Hepatocyte (in vitro differentiated cells): ENCODE measurements at regions not wholly inside any gene's neighbourhood (a gene's known extent, or its start where the extent isn't known, plus 50 kb on each side); places are given as distances from the start of the nearest gene placed in this dataset.

Experiments
- DNase-seq: peaks from one replicate; pipeline ENCODE4 v3.0.0-alpha.2; 2016; ENCODE audit warnings: low spot score
- H2AFZ ChIP-seq: fragments of 200-600 bp; sonication (generic); 2 replicates; pipeline ENCODE4 v1.6.0; 2016; ENCODE audit warnings: antibody characterized with exemption, mild to moderate bottlenecking
- H3K27ac ChIP-seq: fragments of 200-600 bp; sonication (generic); 2 replicates; pipeline ENCODE4 v1.5.1; 2016; ENCODE audit warnings: mild to moderate bottlenecking
- H3K27me3 ChIP-seq: fragments of 200-600 bp; sonication (generic); 2 replicates; pipeline ENCODE4 v1.6.1; 2016
- H3K36me3 ChIP-seq: fragments of 200-600 bp; sonication (generic); replicated peaks from 2 replicates; pipeline ENCODE4 v1.5.1; 2016; ENCODE audit warnings: low read depth; ENCODE audit not compliant: insufficient read depth
- H3K4me1 ChIP-seq: fragments of 200-600 bp; sonication (generic); 2 replicates; pipeline ENCODE4 v1.5.1; 2016; ENCODE audit warnings: mild to moderate bottlenecking, moderate library complexity; ENCODE audit not compliant: insufficient read depth
- H3K4me2 ChIP-seq: fragments of 200-600 bp; sonication (generic); 2 replicates; pipeline ENCODE4 v1.6.0; 2016
- H3K4me3 ChIP-seq: fragments of 200-600 bp; sonication (generic); 2 replicates; pipeline ENCODE4 v1.5.1; 2016; ENCODE audit warnings: mild to moderate bottlenecking
- H3K79me2 ChIP-seq: fragments of 200-600 bp; sonication (generic); 2 replicates; pipeline ENCODE4 v1.6.0; 2017; ENCODE audit warnings: mild to moderate bottlenecking
- H3K9me2 ChIP-seq: fragments of 200-600 bp; sonication (generic); replicated peaks from 2 replicates; pipeline ENCODE4 v1.6.0; 2017; ENCODE audit warnings: mild to moderate bottlenecking; ENCODE audit not compliant: insufficient read depth
- H3K9me3 ChIP-seq: fragments of 200-600 bp; sonication (generic); 2 replicates; pipeline ENCODE4 v1.5.1; 2016; ENCODE audit warnings: low read depth, mild to moderate bottlenecking
- H4K20me1 ChIP-seq: fragments of 200-600 bp; sonication (generic); 2 replicates; pipeline ENCODE4 v1.6.0; 2016; ENCODE audit warnings: mild to moderate bottlenecking; ENCODE audit not compliant: insufficient read depth, poor library complexity, severe bottlenecking
- CTCF ChIP-seq: fragments of 200-600 bp; sonication (generic); IDR thresholded peaks from 2 replicates; pipeline ENCODE4 v1.5.1; 2016; ENCODE audit warnings: antibody characterized with exemption, mild to moderate bottlenecking; ENCODE audit not compliant: poor library complexity
- EZH2 ChIP-seq: fragments of 200-600 bp; sonication (generic); IDR thresholded peaks from 2 replicates; pipeline ENCODE4 v1.6.1; 2016; ENCODE audit warnings: antibody characterized with exemption, mild to moderate bottlenecking, borderline replicate concordance
- EZH2phosphoT487 ChIP-seq: fragments of 200-600 bp; sonication (generic); IDR thresholded peaks from one replicate; pipeline ENCODE4 v1.6.1; 2018; ENCODE audit warnings: antibody characterized with exemption, mild to moderate bottlenecking, low read depth, moderate library complexity; ENCODE audit not compliant: unreplicated experiment, severe bottlenecking
- WGBS: methylation state at CpG from one replicate; pipeline ENCODE4 v1.1.6; 2016; ENCODE audit warnings: low lambda C conversion rate; ENCODE audit errors: missing lambda C conversion rate; 5-methylcytosine and 5-hydroxymethylcytosine counted together

- 92% methylated on average over 15 of the region's 15 CpGs for WGBS
- DNase-seq, result no peak
- Histone ChIP-seq H2AFZ (no peak overlapping the region), H3K9me3 (no peaks in the 10 kb centered on the region), H3K4me1 (peaks cover 13% of the 10 kb centered on the region), H3K79me2 (peaks cover 98% of the 10 kb centered on the region), H3K27me3 (no peaks in the 10 kb centered on the region), H4K20me1 (peaks cover 53% of the 10 kb centered on the region), H3K27ac (no peak overlapping the region), H3K4me3 (no peak overlapping the region), H3K9me2 (no peaks in the 10 kb centered on the region), H3K4me2 (no peak overlapping the region), H3K36me3 (no peaks in the 10 kb centered on the region)
- TF ChIP-seq EZH2, result no peak
- TF ChIP-seq CTCF, result no peak
- no peak for TF ChIP-seq EZH2phosphoT487
Measured at GRCh38 chr17:77414811-77415400, 274.1 kb downstream of the SEC14L1 start.

GRCh38 chr17:77416105-77416713 lies 275.4 kb downstream of the SEC14L1 start:
- no peak overlapping the region for H3K4me2 ChIP-seq
- TF ChIP-seq EZH2, result no peak
- no peak for TF ChIP-seq CTCF
- no peak for TF ChIP-seq EZH2phosphoT487
- H3K79me2 ChIP-seq, result peaks cover 96% of the 10 kb centered on the region
- no peaks in the 10 kb centered on the region for H3K9me2 ChIP-seq
- no peak overlapping the region for H3K4me3 ChIP-seq
- peaks cover 21% of the 10 kb centered on the region for H3K4me1 ChIP-seq
- no peak overlapping the region for H2AFZ ChIP-seq
- H3K27ac ChIP-seq, result no peak overlapping the region
- no peaks in the 10 kb centered on the region for H3K36me3 ChIP-seq
- no peaks in the 10 kb centered on the region for H3K9me3 ChIP-seq
- WGBS, result 90% methylated on average over 17 of the region's 17 CpGs
- peaks cover 66% of the 10 kb centered on the region for H4K20me1 ChIP-seq
- DNase-seq, result no peak
- H3K27me3 ChIP-seq, result no peaks in the 10 kb centered on the region

GRCh38 chr17:77417575-77417974 lies 276.8 kb downstream of the SEC14L1 start:
- H3K4me2 ChIP-seq, result no peak overlapping the region
- no peaks in the 10 kb centered on the region for H3K27me3 ChIP-seq
- no peak overlapping the region for H3K4me3 ChIP-seq
- peak overlapping the region; percentile 23 for H3K27ac ChIP-seq
- peaks cover 76% of the 10 kb centered on the region for H4K20me1 ChIP-seq
- no peaks in the 10 kb centered on the region for H3K9me2 ChIP-seq
- no peak overlapping the region for H2AFZ ChIP-seq
- H3K9me3 ChIP-seq, result no peaks in the 10 kb centered on the region
- no peak for DNase-seq
- TF ChIP-seq EZH2phosphoT487, result no peak
- TF ChIP-seq CTCF, result no peak
- no peak for TF ChIP-seq EZH2
- peaks cover 96% of the 10 kb centered on the region for H3K79me2 ChIP-seq
- no peaks in the 10 kb centered on the region for H3K36me3 ChIP-seq
- peaks cover 29% of the 10 kb centered on the region for H3K4me1 ChIP-seq
- WGBS, result 72% methylated on average over 12 of the region's 12 CpGs
